A673 (cell line): ENCODE measurements at regions not wholly inside any gene's neighbourhood (a gene's known extent, or its start where the extent isn't known, plus 50 kb on each side); places are given as distances from the start of the nearest gene placed in this dataset.

Experiments
- CTCF ChIP-seq: fragments of 300-800, 200-600 bp; sonication (generic); conservative IDR thresholded peaks from 2 replicates; pipeline ENCODE4 v1.5.1; 2017; ENCODE audit warnings: low read depth, mild to moderate bottlenecking, antibody characterized with exemption, low read length, moderate library complexity, mixed read lengths
- EZH2 ChIP-seq: fragments of 200-600 bp; sonication (generic); IDR thresholded peaks from 2 replicates; pipeline ENCODE4 v1.6.1; 2017; ENCODE audit warnings: borderline replicate concordance, low read depth, mild to moderate bottlenecking, mixed read lengths, antibody characterized with exemption, low read length; ENCODE audit not compliant: poor library complexity, severe bottlenecking

- no peak for TF ChIP-seq CTCF
- TF ChIP-seq EZH2 = no peak
These were observed 353.3 kb downstream of the PBX1 start for GRCh38 chr1:164912290-164912689.
